GM04503 (cell line): ENCODE measurements at regions not wholly inside any gene's neighbourhood (a gene's known extent, or its start where the extent isn't known, plus 50 kb on each side); places are given as distances from the start of the nearest gene placed in this dataset.

Source experiments
- DNase-seq: peaks from one replicate; pipeline ENCODE4 v3.0.0-alpha.2; 2012; ENCODE audit warnings: low read depth

DNA sequence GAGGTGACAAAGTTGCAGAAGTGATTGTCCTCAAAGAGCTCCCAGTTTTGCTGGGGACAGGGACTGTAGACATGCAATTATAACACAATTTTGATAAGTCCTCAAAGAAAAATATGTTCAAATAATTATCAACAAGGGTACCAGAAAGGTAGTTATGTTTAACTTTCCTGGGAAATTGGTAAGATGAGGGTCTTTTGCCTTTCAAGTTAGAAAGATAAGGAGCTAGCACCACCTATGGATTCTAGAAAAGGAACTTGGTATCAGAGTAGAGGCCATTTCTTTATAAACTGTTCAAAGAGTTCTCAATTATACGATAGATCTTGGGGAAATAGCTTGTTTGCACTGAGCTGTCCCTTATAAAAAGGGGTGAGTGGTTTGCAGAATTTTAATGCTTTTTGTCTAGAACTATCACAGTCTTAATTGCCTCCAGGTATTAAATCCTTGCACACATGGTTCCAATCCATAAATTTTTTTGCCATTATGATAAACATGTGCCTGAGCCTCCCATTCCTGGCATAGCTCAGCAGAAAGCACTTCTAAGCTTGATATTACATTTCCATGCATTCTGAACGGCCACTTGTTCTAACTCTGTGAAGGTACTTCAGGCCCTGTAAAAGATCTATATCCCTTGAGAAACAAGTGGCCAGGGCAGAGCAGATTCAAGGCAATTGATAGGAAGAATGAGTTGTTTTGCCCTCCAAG is 247.5 kb upstream of the LRIG1 start:
- no peak for DNase-seq

DNA sequence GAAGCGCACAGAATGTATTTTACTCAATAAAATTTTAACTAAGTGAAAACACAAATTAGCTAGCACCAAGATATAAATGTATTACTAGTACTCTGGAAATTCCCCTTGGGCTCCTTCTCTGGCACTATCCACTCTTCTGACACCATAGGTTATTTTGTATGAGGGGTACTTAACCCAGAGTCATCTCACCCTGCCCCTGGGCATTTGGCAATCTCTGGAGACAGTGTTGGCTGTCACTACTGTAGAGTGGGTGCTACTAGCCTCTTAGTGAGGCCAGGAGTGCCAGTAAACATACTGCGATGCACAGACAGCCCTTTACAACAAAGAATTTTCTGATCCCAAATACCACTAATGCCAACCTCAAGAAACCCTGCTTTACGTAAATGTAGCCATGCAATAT is 246.3 kb upstream of the KBTBD8 start:
- DNase-seq = no peak

DNA sequence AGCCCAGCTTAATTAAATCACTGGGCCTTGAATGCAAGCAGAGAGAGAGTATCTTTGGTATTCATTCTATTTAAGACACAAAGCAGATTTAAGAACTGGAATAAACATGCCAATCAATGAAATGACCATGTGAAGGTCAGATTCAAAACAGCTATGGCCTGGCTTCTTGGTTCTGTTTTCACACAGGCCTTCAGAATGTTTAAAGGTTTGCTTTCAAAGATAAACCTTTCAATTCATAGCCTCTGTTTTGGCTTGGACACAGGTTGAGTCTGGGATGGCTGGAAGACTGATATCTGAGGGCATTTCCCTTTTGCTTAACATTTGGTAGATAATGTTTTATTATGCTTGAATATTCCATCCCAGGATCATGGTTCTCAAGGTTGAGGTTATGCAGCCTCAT is 244.4 kb upstream of the KBTBD8 start:
- no peak for DNase-seq

DNA sequence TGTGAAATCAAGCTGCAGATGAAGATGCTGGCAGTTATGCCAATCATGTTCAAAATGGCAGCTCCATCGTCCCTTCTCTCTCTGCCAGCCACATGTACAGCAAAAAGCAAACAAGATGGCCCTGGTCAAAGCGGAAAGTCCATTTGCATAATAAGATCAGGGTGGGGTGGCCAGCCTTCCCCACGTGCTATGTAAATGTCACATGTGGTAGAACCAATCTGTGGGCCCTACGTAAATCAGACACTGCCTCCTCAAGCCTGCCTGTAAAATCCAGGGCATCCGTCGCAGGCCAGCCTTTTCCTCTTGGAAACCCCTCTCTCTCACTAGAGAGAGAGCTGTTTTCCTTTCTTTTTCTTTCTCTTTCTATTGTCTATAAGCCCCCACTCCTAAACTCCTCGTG is 243.5 kb upstream of the KBTBD8 start:
- no peak for DNase-seq

DNA sequence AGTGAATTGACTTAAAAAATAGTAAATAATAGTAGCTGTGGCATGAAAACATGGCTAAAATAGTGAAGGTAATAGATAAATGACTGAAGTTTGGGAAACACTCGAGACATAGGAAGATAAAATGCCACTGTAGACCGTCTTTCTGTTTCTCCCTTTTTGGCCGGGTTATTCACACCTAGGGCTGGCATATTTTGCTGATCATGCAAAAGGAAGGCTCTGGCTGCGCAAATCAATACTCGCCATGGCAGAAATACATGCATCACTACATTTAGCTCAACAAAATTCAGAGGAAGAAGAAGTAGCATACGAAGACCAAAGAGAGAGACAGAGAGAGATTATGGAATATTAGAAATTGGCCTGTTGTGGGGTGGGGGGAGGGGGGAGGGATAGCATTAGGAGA is 242.2 kb upstream of the KBTBD8 start:
- DNase-seq = no peak

DNA sequence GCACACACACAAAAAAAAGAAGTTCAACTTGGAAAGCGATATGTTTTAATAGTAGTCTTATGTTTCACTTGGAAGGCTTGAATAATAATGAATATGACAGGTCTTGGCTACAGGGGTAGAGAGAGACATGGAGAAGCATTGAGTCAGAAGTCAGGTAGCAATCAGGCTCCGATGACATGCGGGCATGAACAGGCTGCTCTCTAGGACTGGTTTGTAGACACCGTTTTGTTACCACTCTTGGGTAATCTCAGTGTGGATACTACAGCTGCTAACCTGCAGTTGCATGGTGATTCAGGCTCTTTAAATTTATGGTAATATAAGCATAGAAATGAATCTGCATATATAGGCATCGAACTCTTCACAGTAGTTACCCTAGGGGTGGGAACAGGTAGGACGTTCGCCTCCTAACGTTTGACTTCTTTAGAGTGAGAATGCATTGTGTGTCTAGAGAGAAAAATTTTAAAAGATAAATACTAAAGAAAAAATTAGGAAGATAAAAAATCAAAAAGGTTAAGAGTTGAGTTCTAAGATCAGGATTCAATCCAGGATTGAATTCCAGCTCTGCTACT is 241.6 kb upstream of the KBTBD8 start:
- no peak for DNase-seq

DNA sequence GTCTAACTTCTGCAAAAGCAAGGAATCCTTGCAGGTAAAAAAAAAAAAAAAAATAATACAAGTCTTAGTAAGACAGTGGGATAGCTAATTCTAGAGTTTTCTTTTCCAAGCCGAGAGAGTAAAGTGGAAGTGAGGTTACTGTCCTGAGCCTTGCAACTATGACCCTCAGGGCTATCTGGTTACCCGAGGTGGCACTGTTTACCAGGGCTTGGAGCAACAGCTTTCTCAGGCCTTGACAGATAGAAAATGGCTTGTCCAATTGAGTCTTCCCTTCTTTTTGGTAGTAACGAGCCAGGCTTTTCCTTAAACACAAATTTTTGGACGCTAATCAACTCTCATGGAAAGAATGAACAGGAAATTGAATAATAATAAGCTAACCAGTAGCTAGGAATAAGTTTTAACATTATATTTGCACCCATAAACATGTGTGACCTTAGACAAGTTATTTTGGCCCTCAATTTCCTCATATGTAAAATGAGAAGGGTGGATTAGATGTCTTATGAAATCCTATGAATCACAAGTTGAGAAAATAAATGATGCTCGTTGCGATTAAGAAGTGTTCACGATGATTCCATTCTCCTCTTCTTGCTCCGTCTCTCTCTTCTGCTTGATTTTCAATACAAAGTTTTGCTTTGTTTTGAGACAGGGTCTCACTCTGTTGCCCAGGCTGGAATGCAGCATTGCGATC is 236.9 kb upstream of the KBTBD8 start:
- no peak for DNase-seq

DNA sequence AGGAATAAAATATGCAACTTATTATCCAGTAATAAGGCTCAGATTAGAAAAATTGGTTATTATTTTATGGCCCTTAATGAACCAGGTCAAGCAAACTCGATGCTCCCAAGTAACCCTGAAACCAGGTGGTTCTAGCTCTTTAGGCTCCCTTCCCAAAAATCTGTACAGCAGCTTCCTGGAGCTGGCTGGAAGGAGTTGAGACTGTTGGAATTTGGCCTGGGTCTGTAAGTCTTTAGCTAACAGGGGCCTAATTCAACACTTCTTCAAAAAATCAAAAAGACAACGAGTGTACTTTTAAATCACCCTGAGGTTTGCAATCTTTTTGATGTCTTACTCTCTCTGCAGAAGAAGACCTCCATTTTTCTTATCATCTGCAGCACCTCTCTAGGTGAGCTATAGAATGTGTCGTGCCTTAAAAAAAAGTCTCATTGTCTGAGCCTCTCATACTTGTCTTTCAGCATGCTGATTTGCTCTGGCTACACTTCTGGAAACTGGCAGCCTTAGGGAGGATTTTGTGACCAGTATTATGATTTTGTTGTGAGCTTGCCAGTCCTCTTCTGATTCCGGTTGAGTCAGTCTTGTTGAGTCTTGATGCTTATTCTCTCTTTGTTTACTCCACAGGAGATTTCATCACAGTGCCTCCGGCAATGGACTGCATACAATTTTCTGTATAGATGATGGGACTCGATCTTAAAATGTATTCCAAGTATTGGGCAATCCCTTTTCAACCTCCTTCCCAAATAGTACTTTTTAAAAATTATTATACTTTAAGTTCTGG is 235.0 kb upstream of the KBTBD8 start:
- DNase-seq = peak; percentile 9

DNA sequence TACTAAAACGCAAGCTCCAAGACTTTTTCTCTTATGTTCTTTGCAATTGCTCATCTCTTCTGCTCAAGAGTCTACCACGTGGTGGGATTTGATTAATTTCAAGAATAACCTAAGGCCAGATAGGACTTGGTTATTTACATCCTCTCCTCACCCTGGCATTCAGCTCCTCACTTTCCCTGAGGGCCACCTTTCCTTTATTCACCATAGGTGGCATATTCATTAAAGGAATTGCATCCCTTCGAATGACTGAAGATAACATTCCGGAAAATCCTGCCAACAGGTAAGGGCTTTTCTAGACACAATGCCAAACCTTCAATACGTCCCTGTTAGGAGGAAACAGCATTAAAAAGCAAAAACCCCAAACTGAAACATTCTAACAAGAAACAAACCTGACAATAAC is 220.0 kb upstream of the KBTBD8 start:
- no peak for DNase-seq

DNA sequence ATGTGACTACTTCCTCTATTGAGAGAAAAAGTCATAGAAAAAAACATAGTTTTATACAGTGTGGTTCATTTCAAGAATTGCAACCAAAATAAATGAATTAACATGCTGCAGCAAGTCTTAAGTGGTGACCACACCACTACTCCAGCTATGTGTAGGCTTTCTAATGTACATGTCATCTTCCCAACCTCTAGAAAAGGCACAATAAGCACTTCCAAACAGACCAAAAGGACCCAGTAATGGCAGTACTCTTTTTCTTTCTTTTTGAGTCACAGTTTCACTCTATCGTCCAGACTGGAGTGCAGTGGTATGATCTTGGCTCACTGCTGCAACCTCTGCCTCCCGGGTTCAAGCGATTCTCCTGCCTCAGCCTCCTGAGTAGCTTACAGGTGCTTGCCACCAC is 219.3 kb upstream of the KBTBD8 start:
- DNase-seq = no peak

DNA sequence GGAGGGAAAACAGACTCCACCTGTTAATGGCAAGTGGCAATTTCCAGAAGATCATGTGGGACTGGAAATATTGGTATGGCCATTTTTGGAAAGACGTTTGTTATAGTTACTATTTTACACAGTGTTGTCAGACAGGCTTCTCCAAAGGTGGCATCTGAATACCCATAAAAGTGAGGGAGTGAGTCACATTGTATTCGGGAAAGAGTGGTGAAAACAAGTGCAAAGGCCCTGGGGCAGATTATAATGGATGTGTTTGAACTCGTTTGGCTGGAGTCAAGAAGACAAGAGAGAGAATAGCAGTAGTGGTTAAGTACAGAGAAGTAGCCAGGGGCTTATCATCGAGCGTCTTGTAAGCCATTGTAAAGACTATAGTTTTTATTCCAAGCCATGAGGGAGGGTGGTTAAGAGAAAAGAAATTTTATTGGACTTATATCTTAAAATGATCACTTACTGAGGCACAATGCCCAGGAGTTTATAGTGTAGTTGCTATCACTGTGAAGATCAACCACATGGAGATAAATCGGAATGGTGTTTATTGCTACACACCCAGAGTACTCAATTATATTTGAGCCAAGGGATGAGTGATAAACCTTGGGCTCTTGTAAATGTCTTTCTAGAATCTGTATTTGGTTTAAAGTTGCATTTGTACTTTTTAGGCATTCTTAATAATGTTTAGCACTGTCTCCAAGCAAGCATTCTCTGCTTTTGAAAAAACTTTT is 212.8 kb upstream of the KBTBD8 start:
- DNase-seq = no peak

DNA sequence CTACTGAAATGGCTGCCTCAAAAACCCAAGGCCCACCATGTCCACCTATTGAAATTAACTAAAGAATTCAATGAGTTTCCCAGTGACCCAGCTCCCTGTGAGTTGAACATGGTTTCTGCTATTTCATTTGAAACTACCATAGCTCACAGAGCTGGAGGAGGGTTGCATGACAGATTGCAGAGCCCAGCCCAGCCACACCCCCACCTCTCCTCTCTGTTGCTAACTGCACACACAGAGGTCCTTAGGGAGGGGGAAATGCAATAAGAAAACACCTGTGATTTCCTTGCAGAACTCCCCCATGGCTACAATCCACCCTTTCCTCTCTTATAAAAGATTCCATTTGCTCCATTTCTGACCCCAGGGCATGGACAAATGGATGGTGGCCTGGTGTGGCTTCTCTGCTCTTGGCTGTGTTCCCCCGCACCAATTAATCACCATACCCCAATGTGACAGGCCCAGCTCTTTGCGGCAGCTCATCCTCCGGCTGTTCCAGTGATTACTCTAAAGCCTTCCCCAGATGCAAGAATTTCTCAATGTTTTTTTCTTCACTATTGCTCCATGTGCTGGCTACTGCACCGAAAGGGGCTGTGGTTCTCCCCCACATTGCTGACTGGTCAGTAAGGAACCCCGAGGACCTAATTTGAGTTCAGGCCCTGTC is 208.4 kb upstream of the KBTBD8 start:
- DNase-seq = no peak

DNA sequence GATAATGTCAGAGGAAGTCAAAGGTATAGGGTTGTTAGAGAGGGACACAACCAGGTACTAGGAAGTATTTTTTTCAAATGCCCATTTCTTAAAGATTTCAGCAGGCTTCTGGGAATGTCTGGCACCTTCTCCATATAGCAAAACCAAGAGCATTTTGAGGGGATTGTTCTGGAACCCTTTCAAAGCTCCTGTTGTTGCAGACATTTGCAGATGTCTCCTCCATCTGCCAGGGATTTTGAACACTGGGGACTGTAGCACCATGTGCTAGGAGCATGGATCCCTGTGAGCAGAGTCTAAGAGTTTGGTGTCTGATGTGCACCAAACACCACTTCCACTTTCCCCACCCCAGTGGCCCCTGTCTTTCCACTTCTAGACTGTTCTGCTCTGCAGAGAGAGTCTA is 206.0 kb upstream of the KBTBD8 start:
- no peak for DNase-seq

DNA sequence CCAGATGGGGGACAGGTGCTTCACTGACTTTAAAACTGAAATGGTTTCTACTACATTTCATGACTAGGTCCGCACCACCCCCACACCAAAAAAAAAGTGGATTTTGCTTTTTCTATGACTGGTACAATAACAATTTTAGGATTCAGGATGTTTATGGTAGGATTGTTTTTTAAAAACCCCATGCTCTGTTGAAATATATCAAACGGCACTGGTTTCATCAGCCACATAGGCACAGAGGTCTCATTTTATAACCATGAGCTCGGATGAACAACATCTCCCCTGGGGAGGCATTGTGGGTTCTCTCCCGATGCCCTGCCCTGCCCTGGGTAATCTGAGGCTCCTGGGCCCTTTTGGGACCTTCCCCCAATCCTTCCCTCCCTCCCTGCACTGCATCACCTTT is 202.7 kb upstream of the KBTBD8 start:
- peak; percentile 19 for DNase-seq

DNA sequence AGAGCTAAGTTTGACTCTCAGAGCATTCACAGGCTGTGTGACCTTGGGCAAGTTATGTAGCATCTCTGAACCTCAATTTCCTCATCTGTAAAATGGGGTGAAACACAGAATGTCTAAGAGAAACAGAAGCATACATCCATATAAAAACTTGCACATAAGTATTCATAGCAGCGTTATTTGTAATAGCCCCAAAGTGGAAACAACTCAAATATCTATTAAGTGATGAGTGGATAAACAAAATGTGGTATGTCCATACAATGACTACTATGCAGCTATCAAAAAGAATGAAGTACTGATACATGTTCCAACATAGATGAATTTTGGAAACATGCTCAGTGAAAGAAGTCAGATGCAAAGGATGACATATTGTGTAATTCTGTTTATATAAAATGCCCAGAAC is 201.8 kb upstream of the KBTBD8 start:
- DNase-seq = no peak

DNA sequence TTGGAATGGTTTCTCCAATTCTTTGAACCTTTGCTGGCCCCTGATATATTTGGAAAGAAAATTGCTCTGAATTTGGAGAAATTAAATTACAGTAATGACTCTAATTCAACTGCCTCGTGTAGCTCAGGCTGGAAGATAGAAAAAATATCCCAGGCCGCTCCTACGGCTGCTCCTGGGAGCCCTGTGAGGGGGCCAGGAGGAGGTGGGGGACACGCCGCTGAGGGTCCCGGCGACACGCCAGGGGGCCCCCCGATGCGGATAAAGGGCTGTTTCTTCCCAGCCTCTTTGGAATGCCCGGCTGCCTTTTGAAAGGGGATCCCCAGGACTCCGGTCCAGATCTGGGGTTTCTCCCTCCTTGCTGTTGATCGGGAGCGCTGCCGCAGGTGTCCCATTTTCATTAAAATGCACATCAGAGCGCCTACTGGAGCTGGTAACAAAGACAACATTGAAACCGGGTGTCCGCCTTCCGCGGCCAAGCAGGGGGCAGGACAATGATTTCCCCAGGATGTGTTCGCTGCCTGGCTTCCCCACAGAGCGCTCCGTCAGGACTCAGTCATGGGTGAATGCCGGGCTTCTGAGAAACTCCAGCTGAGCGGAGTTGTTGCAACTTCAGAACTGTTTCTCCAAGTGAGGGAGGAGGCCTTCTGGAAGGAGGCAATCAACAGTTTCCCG is 200.1 kb upstream of the KBTBD8 start:
- DNase-seq = no peak

DNA sequence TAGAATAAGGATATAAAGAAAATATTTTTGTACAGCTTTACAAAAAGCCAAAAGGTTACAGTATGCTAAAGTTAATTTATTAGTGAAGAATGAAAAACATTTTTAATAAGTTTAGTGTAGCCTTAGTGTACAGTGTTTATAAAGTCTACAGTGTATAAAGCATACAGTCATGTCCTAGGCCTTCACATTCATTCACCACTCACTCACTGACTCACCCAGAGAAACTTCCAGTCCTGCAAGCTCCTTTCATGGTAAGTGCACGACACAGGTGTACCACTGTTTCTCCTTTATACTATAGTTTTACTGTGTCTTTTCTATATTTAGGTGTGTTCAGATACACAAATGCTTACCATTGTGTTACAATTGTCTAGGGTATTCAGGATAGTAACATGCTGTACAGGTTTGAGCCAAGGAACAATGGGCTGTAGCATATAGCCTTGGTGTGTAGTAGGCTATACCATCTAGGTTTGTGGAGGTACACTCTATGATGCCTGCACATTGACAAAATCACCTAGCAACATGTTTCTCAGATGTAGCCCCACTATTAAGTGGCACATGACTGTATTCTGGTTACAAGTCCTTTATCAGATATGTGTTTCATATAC is 197.1 kb upstream of the KBTBD8 start:
- no peak for DNase-seq

DNA sequence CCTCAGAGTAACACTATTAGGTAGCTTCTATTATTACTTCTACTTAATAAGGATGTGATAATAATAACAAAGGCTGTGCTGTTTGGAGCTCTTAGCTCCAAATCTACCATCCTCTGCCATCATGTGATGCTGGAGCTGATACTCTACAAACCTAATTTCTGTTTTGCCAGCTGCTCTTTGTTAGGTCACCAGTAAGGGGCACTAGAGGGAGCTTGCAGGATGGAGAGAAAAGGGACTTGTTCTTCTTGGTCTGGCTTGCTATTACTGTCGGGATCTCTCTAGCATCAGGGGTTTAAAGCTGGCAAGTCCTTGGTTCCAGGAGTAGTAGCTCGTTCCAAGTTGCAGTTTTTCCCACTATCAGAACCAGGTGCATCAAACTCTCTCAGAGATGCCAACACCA is 194.9 kb upstream of the KBTBD8 start:
- no peak for DNase-seq

DNA sequence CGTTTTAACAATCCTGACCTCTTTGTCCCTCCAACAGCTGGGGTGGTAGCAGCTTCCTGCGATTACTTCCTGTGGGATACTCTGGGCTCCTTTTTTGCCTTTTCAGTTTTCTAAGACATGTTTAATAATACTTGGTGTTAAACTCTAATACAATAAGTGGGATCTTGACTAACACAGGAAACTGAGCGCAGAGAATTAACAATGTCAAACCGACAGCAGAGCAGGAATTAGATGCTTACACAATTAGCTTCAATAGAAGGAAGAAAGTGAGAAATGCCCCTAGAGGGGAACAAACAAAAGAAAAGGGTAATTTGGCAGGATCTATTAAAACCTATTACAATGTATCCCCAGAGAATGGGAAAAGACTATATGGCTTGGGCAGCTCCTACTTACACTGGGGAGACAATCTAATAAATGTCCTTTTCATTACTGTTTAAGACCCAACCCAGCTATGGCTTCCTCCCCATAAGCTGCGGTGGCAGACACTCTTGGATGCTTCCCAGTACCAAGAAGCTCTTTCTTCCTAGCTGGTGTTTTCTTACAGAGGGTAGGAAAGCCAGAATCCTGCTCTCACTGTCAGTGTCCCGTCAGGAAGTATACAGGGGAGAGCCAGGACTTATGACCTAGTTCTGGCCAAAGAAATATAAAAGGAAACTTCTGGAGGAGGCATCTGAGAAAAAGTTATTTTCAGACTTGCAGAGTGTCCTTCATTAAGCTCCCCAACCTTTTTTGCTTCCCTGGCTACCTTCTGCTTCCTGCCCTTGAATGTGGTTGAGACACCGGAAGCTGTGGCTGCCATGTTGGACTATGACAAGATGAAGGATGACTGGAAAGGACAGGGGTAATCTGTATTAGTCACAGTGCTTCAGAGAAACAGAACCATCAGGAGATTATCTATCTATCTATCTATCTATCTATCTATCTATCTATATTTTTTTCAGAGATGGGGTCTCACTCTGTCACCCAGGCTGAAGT is 194.1 kb upstream of the KBTBD8 start:
- no peak for DNase-seq
